Superior temporal gyrus (tissue), 1 donor: ENCODE measurements at regions not wholly inside any gene's neighbourhood (a gene's known extent, or its start where the extent isn't known, plus 50 kb on each side); places are given as distances from the start of the nearest gene placed in this dataset.
A peak's percentile ranks its signal among the peaks of the same experiment; 100 is the strongest.
"Not testable (repeated sequence)": the region's sequence is repeated elsewhere in the genome, so short reads cannot be mapped to it uniquely, and the experiment has no call there.

Source experiments
- DNase-seq: peaks from one replicate; pipeline ENCODE4 v3.0.0-alpha.2; 2016; ENCODE audit errors: extremely low spot score

DNA sequence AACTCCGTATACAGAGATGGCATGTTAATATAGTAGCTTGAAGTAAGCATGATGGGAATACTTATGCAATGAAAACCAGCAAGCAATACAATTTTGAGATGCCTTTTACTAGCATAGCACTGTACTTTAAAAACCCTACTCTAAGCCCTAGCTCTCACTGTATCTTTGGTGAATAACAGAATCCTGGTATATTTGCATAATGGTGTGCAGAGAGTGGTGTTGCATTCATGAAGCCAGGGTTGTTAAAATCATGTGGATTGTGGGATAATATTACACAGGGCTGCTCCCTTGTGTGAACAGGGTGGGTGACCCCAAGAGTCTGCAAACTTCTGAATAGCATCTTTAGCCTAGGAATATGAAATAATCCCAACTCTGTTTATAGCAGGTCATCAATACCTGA, 105.2 kb upstream of the BMP2 start:
- no peak for DNase-seq

GRCh38 chr20:6660441-6660840, 107.0 kb upstream of the BMP2 start:
- no peak for DNase-seq

DNA sequence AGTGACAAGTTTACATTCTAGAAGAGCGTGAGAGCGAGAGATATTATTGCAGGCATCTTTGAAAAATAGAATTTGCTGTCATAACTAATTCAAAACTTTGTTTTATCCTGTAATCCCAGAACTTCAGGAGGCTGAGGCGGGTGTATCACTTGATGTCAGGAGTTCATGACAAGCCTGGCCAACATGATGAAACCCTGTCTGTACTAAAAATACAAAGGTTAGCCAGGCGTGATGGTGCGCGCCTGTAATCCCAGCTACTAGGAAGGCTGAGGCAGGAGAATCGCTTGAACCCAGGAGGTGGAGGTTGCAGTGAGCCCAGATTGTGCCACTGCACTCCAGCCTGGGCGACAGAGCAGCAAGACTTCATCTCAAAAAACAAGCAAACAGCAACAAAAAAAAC, 108.6 kb upstream of the BMP2 start:
- DNase-seq, result not testable (repeated sequence)

- no peak for DNase-seq
These were observed 109.6 kb upstream of the BMP2 start for GRCh38 chr20:6657904-6658303.

GRCh38 chr20:6657111-6657510, 110.4 kb upstream of the BMP2 start:
- DNase-seq, result no peak

DNA sequence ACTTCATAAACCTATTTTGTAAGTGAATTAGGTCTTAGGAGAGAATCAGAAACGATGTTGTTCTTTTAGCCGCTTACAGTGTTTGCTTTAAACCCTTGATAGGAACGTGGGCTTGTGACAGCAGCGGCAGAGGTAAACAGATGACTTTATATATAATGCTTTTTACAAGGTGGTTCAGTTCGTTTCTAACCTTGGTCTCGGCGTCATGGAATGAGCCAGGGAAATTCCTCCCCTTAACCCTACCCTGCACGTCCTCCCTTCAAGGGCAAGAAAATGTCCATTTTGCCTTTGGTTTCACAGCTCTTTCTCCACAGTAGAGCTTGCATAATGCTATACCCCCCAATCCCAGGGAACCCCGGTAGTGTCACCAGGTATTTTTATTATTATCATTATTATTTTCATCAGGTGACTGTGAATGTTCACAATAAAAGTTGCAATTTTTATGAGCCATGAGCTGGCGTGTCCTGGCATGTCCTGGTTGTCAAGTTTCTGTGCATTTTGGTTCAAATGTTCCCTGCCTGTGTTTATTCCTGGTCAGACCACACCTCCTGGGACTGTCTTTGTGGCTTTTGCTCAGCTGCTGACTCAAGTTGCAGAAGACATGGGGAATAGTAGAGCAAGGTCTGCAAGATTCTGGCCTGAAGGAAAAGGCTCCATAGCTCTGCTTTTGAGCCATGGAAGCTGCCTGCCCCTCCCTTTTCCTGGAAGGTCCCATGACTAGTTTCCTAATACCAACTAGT, 112.8 kb upstream of the BMP2 start:
- DNase-seq, result no peak

DNA sequence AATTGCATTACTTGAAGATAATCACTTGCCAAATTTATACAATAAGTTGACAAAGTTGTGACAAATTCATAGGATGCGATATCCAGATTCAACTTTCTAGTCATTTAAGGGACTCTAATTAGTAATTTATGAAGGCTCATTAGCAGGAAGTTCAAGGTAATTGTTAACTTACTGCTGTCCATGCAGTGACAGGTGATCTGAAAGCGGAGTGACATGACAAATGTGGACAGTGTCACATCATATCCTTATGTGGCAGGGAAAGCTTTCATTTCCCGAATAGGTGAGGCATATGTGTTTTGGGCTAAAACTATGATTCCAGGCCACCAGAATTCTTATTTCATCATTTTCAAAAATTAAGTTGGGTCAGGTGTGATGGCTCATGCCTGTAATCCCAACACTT, 115.9 kb upstream of the BMP2 start:
- no peak for DNase-seq

- DNase-seq, result no peak
These were observed 116.5 kb upstream of the BMP2 start for GRCh38 chr20:6651016-6651415.

GRCh38 chr20:6646021-6646636, 121.4 kb upstream of the BMP2 start:
- no peak for DNase-seq

DNA sequence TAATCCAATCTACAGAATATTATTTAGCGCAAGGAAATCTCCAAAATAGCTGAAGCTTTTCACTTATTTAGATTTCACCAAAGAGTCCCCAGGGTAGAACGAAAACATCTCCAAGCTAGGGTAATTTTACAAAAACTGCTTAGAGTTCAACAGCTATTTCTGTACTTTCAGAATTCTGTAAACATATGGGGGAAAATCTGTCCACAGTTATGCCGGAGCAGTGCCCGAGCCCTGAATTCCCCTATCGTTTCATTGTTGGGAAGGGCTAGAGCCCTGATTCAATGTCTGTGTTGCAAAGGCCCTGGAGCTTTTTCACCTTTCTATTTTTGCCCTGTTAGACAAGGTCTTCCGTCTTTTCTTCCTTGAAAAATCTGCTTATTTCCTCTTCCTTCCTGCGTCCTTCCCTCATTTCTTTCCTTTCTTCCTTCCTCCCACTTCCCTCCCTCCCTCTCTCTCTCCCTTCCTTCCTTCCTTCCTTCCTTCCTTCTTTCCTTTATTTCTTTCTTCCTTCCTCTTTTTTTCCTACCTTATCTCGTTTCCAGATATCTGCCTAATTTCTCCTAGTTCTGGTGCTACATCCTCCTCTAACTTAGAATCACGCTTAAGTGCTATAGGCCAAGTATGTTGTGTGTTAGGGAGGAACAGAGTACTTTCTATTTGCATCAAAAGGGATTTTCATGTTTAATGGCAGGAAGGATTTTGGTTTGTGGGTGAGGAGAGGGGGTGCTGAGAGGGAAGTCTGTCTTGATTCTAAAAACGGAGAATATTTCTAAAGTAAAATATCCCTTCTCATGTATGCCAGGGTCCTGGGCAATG, 122.5 kb upstream of the BMP2 start:
- DNase-seq, result no peak

- DNase-seq, result no peak
These were observed 126.5 kb upstream of the BMP2 start for GRCh38 chr20:6641012-6641411.

GRCh38 chr20:6637160-6637579, 130.3 kb upstream of the BMP2 start:
- no peak for DNase-seq

GRCh38 chr20:6636209-6637159, 131.0 kb upstream of the BMP2 start:
- DNase-seq, result peak; percentile 55

DNA sequence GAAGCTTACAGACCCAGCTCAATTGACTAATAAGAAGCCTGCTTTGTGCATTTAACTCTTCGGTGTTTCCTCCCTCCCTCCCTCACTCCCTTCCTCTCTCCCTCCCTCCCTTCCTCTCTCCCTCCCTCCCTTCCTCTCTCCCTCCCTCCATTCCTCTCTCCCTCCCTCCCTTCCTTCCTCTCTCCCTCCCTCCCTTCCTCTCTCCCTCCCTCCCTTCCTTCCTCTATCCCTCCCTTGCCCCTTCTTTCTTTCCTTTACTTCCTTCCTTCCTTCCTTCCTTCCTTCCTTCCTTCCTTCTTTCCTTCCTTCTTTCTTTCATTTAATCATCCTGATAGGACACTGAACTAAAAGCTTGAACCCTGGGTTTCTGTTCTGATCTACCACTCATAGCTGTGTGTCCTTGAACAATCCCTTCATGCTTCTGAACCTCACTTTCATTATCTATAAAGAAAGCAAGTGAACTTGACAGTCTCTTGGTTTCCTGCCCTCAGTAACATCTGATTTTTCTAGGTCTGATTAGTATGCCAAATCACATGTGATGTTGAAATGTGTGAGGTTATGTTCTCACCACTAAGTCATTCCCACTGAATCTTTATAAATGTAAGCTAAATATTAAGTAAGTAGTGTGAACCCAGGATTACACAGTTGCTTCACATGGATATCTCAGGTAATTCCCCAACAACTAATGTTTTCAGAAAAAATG, 132.3 kb upstream of the BMP2 start:
- no peak for DNase-seq

DNA sequence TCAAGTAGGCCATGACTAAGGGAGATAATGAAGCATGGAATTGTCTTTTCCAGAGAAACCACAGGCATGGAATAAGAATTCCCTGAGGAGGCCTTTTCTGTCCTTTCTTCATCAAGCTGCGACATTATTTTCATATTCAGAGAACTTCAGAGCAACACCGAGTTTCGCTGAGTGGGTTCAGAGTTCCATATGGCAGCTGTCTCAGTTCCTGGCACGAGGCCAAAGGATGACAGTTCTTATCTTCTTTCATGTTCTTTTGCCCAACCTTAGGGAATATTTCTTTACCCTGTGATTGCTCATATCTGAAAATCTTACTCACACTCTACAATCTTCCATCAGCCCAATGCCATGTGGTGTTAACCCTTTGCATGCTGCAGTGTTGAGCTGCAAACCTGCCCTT, 135.3 kb upstream of the BMP2 start:
- DNase-seq, result peak; percentile 23

DNA sequence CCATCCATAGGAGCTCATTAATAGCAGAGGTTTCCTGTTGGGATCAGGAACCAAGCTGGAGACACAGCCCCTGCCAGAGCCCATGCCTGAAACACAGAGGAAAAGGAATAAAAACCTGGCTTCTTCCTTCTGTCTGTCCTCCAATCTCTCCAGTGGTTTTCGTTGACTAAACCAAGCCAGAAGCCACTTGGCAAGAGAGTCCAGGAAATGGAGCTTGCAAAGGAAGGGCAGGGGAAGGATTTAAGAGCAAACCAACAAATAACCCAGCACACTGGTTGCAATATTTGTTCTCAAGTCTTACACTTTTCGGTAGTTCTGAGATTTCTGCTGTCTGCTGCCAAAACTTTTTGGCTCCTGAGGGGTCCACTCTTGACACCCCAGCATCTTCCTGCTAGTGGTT, 137.0 kb upstream of the BMP2 start:
- no peak for DNase-seq

DNA sequence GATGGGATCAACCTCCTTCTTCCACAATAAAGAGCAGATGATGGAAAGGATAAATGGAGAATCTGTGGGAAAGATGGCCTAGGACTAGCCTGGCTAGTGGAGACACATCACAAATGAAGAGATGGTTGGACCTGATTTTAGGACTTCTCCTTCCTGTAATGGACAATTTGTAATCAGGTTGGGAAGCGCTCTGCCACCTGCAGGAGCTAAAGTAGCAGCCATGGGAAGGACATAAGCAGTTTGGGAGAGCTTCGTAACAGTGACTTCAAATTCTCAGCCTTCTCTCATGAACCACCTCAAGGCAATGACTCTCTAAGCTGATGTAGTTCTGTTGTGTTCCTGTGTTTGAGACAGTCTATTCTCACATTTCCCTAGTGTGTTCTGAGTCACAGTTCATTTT, 137.9 kb upstream of the BMP2 start:
- no peak for DNase-seq

GRCh38 chr20:6626805-6627204, 140.7 kb upstream of the BMP2 start:
- no peak for DNase-seq

GRCh38 chr20:6623989-6624388, 143.5 kb upstream of the BMP2 start:
- DNase-seq, result no peak

GRCh38 chr20:6622041-6622440, 145.4 kb upstream of the BMP2 start:
- DNase-seq, result no peak

GRCh38 chr20:6618051-6618450, 149.4 kb upstream of the BMP2 start:
- no peak for DNase-seq
